Neural cell (in vitro differentiated cells): ENCODE measurements at regions not wholly inside any gene's neighbourhood (a gene's known extent, or its start where the extent isn't known, plus 50 kb on each side); places are given as distances from the start of the nearest gene placed in this dataset.

Experiments
- EZH2 ChIP-seq: fragments of 200-600, 300-800 bp; shearing (Covaris generic), sonication (generic); IDR thresholded peaks from 2 replicates; pipeline ENCODE4 v1.6.1; 2014; ENCODE audit warnings: antibody characterized with exemption, low read length, borderline replicate concordance, mild to moderate bottlenecking; ENCODE audit not compliant: insufficient read depth, poor library complexity, severe bottlenecking
- POLR2AphosphoS5 ChIP-seq: IDR thresholded peaks from 2 replicates; pipeline ENCODE4 v1.6.1; 2012
- RAD21 ChIP-seq: fragments of 450-650 bp; conservative IDR thresholded peaks from 2 replicates; pipeline ENCODE4 v1.6.1; 2014; ENCODE audit warnings: antibody characterized with exemption, mild to moderate bottlenecking, moderate library complexity
- TF ChIP-seq, protein P1 (sequence below): fragments of 450-650 bp; IDR thresholded peaks from 2 replicates; pipeline ENCODE4 v1.5.1; 2014; ENCODE audit warnings: antibody characterized with exemption, mild to moderate bottlenecking, moderate library complexity; ENCODE audit not compliant: poor library complexity, severe bottlenecking

DNA sequence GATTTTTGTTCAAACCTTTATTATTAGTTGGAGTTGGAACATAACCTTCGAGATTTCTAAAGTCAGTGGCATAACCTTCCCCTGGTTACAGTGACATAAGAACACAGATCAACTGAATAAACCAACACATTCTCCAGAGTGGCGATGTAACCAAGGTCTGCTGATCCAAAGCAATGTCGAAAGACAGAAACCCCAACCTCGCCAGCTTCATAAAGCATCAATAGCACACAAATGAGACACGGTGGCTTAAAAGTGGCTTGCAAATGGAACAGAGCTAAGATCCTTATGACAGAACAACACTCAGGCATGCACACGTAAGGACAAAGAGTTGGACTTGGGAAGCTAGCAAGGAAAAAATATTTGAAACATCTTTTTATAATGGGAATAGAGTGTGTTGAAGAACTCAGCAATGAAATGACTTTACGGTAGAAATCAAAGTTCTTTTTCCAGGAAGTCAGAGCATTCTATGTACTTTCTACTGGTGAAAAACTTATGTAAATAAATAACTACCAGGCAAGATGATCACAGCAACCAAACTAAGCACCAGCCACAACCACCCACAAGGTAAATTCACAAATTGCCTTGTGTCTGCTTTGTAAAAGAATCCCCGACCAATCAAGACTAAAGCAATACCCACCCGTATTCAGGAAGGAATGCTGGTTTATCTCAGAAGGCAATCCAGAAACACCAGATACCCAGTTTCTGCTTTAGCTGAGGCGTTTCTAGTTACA, 61.0 kb upstream of the NHSL1 start:
- TF ChIP-seq, protein P1, sequence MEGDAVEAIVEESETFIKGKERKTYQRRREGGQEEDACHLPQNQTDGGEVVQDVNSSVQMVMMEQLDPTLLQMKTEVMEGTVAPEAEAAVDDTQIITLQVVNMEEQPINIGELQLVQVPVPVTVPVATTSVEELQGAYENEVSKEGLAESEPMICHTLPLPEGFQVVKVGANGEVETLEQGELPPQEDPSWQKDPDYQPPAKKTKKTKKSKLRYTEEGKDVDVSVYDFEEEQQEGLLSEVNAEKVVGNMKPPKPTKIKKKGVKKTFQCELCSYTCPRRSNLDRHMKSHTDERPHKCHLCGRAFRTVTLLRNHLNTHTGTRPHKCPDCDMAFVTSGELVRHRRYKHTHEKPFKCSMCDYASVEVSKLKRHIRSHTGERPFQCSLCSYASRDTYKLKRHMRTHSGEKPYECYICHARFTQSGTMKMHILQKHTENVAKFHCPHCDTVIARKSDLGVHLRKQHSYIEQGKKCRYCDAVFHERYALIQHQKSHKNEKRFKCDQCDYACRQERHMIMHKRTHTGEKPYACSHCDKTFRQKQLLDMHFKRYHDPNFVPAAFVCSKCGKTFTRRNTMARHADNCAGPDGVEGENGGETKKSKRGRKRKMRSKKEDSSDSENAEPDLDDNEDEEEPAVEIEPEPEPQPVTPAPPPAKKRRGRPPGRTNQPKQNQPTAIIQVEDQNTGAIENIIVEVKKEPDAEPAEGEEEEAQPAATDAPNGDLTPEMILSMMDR, result no peak
- TF ChIP-seq EZH2, result no peak
- no peak for TF ChIP-seq POLR2AphosphoS5
- no peak for TF ChIP-seq RAD21
